GM18505 (cell line): ENCODE measurements at regions not wholly inside any gene's neighbourhood (a gene's known extent, or its start where the extent isn't known, plus 50 kb on each side); places are given as distances from the start of the nearest gene placed in this dataset.

Experiments used
- ATAC-seq: cut with Tn5 transposase; IDR thresholded peaks from one replicate; pipeline ENCODE4 v1.9.1; 2021; ENCODE audit not compliant: unreplicated experiment
- POLR2A ChIP-seq: IDR thresholded peaks from 4 replicates; pipeline ENCODE4 v1.6.1; 2011; ENCODE audit warnings: borderline replicate concordance; ENCODE audit not compliant: insufficient read depth, insufficient read length; ENCODE audit errors: extremely low read depth

GRCh38 chr9:26753971-26754370 is 138.6 kb downstream of the CAAP1 start:
- ATAC-seq: no peak
- TF ChIP-seq POLR2A: no peak

GRCh38 chr9:26750162-26750561 is 142.4 kb downstream of the CAAP1 start:
- no peak for ATAC-seq
- TF ChIP-seq POLR2A: no peak

GRCh38 chr9:26748449-26749058 is 144.0 kb downstream of the CAAP1 start:
- no peak for ATAC-seq
- TF ChIP-seq POLR2A: no peak

- ATAC-seq: no peak
Observed at GRCh38 chr9:26747611-26748010, 145.0 kb downstream of the CAAP1 start.

GRCh38 chr9:26746357-26747072 is 146.1 kb downstream of the CAAP1 start:
- no peak for TF ChIP-seq POLR2A
- ATAC-seq: peak; percentile 72

More at GRCh38 chr9:26747611-26748010, 145.0 kb downstream of the CAAP1 start:
- no peak for TF ChIP-seq POLR2A

GRCh38 chr9:26745111-26745510 is 147.5 kb downstream of the CAAP1 start:
- ATAC-seq: no peak
- TF ChIP-seq POLR2A: no peak

- ATAC-seq: no peak
- no peak for TF ChIP-seq POLR2A
Observed at GRCh38 chr9:26744191-26744965, 148.2 kb downstream of the CAAP1 start.

GRCh38 chr9:26742828-26743476 is 149.7 kb downstream of the CAAP1 start:
- ATAC-seq: no peak
- TF ChIP-seq POLR2A: no peak

- ATAC-seq: no peak
- no peak for TF ChIP-seq POLR2A
Observed at GRCh38 chr9:26735160-26735559, 157.4 kb downstream of the CAAP1 start.

- no peak for TF ChIP-seq POLR2A
- no peak for ATAC-seq
Observed at GRCh38 chr9:26729187-26729586, 163.4 kb downstream of the CAAP1 start.

- ATAC-seq: no peak
Observed at GRCh38 chr9:26727471-26727870, 165.1 kb downstream of the CAAP1 start.

GRCh38 chr9:26725573-26725972 is 167.0 kb downstream of the CAAP1 start:
- no peak for ATAC-seq
- TF ChIP-seq POLR2A: no peak

More at GRCh38 chr9:26727471-26727870, 165.1 kb downstream of the CAAP1 start:
- no peak for TF ChIP-seq POLR2A

- ATAC-seq: no peak
- no peak for TF ChIP-seq POLR2A
Observed at GRCh38 chr9:26723486-26723885, 169.1 kb downstream of the CAAP1 start.
